Kidney epithelial cell (primary cell): ENCODE measurements at regions not wholly inside any gene's neighbourhood (a gene's known extent, or its start where the extent isn't known, plus 50 kb on each side); places are given as distances from the start of the nearest gene placed in this dataset.
"Not testable (repeated sequence)": the region's sequence is repeated elsewhere in the genome, so short reads cannot be mapped to it uniquely, and the experiment has no call there.

Source experiments
- DNase-seq: peaks from one replicate; pipeline ENCODE4 v3.0.0-alpha.2; 2010; ENCODE audit warnings: low read depth
- H3K27me3 ChIP-seq: 2 replicates; pipeline ENCODE4 v1.6.0; 2011; ENCODE audit warnings: low read length; ENCODE audit not compliant: control insufficient read depth, insufficient read depth
- H3K36me3 ChIP-seq: 2 replicates; pipeline ENCODE4 v1.5.1; 2011; ENCODE audit warnings: low read length; ENCODE audit not compliant: control insufficient read depth, insufficient read depth
- H3K4me3 ChIP-seq: 2 replicates; pipeline ENCODE4 v1.5.1; 2011; ENCODE audit warnings: low read depth, mild to moderate bottlenecking, control low read depth, low read length
- TF ChIP-seq, protein P1 (sequence below): IDR thresholded peaks from 2 replicates; pipeline ENCODE4 v1.5.1; 2011; ENCODE audit warnings: mild to moderate bottlenecking, moderate library complexity, low read length, control low read depth, inconsistent platforms; ENCODE audit not compliant: insufficient read depth, poor library complexity, severe bottlenecking

DNA sequence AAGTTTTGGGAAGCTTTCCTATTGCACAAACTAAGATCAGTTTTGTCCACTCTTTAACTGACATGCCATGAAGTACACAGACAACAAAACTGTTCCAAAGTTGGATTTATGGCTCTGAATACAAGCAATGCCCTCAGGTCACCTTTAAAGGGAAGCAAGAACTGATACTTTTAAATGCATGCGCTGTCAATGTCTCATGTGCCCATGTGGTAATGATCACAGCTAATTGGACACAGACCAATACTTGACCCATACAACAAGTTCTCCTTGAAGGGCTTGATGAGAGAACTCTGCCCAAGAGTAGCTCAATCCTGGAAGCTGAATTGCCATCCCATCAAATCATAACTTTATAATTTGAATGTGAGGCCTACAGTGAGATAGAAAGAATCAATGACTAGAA, 624.9 kb downstream of the ETS1 start:
- Histone ChIP-seq H3K4me3 (no peak overlapping the region), H3K27me3 (no peaks in the 10 kb centered on the region), H3K36me3 (no peaks in the 10 kb centered on the region)
- TF ChIP-seq, protein P1, sequence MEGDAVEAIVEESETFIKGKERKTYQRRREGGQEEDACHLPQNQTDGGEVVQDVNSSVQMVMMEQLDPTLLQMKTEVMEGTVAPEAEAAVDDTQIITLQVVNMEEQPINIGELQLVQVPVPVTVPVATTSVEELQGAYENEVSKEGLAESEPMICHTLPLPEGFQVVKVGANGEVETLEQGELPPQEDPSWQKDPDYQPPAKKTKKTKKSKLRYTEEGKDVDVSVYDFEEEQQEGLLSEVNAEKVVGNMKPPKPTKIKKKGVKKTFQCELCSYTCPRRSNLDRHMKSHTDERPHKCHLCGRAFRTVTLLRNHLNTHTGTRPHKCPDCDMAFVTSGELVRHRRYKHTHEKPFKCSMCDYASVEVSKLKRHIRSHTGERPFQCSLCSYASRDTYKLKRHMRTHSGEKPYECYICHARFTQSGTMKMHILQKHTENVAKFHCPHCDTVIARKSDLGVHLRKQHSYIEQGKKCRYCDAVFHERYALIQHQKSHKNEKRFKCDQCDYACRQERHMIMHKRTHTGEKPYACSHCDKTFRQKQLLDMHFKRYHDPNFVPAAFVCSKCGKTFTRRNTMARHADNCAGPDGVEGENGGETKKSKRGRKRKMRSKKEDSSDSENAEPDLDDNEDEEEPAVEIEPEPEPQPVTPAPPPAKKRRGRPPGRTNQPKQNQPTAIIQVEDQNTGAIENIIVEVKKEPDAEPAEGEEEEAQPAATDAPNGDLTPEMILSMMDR = no peak
- DNase-seq = no peak

DNA sequence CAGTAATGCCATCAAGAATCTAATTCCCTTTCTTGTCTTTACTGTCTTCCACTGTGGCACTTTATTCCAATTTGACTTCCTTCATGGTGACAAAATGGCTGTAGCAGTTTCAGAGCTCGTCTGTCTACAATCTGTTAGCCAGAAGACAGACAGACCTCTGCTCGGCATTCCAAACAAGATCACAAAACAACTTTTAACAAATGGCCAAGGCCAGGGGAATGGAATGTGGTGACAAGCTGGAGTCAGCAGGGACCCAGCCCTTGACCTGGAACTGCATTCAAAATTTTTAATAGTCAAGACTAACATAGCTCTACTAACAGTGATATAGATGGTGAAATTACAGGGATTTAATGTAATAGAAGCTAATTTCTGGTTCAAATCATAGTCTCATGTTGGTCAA, 637.2 kb downstream of the ETS1 start:
- Histone ChIP-seq H3K4me3 (no peak overlapping the region), H3K27me3 (no peaks in the 10 kb centered on the region), H3K36me3 (no peaks in the 10 kb centered on the region)
- TF ChIP-seq, protein P1 = no peak
- DNase-seq = no peak

DNA sequence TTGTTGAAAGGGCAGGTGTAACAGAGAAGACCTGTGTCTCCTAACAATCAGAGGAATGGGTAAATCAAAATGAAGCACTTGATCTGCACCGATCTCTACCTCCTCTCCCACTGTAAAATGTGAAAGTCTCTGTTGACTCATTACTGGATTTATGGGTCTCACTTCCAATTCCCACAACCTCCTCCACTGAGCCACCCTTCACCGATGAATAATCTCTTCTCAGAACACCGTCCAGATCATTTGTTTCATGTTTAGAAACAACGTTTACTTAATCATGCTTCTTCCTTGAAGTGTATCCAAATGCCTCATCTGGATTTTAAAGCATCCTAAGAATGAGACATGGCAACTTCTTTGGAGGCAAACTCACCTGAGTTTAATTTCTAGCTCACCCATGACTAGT, 643.6 kb downstream of the ETS1 start:
- TF ChIP-seq, protein P1 = no peak
- Histone ChIP-seq H3K27me3 (no peaks in the 10 kb centered on the region), H3K36me3 (no peaks in the 10 kb centered on the region), H3K4me3 (no peak overlapping the region)
- no peak for DNase-seq

DNA sequence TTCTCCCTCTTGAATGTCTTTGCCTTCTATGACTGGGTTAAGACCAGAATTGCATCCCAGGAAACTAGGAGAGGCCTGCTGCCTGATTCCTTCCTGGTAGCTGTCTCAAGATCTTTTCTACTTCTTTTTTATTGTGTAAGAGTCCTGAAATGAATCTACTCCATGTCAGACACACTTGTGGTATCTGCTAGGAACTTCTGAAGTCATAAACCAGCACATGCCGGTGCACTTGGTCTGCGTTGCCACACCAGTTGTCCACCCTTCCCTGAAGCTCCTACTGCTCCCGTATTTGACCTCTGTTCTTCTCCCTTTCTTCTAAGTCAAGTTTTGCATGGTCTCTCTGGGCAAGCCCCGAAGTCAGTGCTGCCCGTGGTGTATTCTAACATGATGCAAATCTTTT, 644.2 kb downstream of the ETS1 start:
- Histone ChIP-seq H3K4me3 (no peak overlapping the region), H3K27me3 (no peaks in the 10 kb centered on the region), H3K36me3 (no peaks in the 10 kb centered on the region)
- TF ChIP-seq, protein P1 = no peak
- DNase-seq = no peak

DNA sequence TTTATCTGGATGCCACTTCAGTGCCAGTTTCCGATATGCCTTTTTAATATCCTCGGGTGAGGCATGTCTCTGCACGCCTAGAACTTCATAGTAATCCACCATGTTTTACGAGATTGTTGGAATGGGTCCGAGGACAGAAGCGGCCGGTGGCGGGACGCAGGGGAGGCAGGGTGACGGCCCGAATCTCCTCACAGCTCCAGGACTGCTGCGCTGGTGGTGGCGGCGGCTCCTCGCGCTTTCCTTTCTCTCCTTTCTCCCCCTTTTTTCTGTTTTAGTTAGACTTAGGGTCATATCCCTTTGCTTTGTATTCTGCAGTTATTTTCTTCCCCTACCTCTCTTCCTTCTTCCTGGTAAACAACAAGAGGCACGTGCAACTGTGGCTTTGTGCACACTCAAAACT, 645.8 kb downstream of the ETS1 start:
- H3K4me3 ChIP-seq, DNase-seq, H3K36me3 ChIP-seq, H3K27me3 ChIP-seq: not testable (repeated sequence)

DNA sequence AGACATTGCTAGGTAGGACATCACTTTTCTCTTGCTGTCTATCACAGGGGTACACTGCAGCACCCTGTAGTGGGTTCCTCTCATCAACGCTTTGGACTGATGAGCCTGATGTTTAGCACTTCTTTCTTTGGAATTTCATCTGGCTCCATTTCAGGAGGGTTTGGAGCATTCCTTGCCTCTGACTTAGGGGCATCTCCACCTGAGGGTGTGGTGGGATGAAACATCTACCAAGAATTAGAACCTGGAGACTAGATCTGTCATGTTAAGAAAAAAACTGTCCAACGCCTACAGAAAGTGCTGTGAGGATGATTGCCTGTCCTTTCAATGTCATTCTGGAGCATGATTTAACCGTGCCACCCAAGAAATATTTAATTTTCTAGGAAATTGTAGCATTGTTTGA, 648.4 kb downstream of the ETS1 start:
- no peaks in the 10 kb centered on the region for H3K27me3 ChIP-seq
- no peak overlapping the region for H3K4me3 ChIP-seq
- TF ChIP-seq, protein P1 = no peak
- H3K36me3 ChIP-seq = no peaks in the 10 kb centered on the region
- DNase-seq = no peak

DNA sequence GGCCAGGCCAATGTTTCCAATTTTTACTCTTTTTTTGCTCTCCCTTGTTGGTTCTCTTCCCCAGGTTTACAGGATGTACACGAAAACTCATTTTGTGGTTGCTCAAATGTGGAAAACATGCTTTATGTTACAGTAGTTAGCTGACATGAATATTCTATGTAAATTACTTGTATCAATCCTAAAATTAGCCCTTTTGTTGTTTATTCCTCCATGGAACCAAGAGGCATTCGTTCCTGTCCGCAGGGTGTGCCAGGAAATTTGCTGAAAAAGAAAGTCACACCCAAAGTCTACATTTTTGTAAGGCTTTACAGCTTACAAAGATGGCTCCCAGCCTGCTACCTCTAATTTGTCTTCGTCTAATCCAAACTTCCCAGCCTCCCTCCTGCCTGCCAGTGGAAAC, 652.3 kb downstream of the ETS1 start:
- TF ChIP-seq, protein P1 = no peak
- H3K36me3 ChIP-seq = no peaks in the 10 kb centered on the region
- H3K27me3 ChIP-seq = no peaks in the 10 kb centered on the region
- H3K4me3 ChIP-seq = no peak overlapping the region
- DNase-seq = no peak

DNA sequence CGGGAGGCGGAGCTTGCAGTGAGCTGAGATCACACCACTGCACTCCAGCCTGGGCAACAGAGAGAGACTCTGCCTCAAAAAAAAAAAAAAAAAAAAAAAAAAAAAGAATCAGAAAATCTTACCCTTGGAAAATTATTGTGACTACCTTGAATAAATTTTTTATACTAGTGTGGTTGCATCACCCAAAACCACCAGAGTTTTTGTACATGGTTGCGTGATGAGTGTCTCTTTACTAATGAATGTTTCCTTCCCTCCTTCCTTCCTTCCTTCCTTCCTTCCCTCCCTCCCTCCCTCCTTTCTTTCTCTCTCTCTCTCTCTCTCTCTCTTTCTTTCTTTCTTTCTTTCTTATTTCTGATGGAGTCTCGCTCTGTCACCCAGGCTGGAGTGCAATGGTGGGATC, 653.4 kb downstream of the ETS1 start:
- H3K4me3 ChIP-seq, DNase-seq, H3K36me3 ChIP-seq, H3K27me3 ChIP-seq: not testable (repeated sequence)
